AG09309 (cell line): ENCODE measurements at regions not wholly inside any gene's neighbourhood (a gene's known extent, or its start where the extent isn't known, plus 50 kb on each side); places are given as distances from the start of the nearest gene placed in this dataset.

ENCODE experiments used
- DNase-seq: peaks from one replicate; pipeline ENCODE4 v3.0.0-alpha.2; 2010; ENCODE audit warnings: low read depth
- H3K4me3 ChIP-seq: 2 replicates; pipeline ENCODE4 v1.5.1; 2011; ENCODE audit warnings: mild to moderate bottlenecking, low read depth, low read length, moderate library complexity; ENCODE audit not compliant: control insufficient read depth
- CTCF ChIP-seq: IDR thresholded peaks from 2 replicates; pipeline ENCODE4 v1.5.1; 2011; ENCODE audit warnings: mild to moderate bottlenecking, low read depth, low read length, inconsistent platforms; ENCODE audit not compliant: insufficient read depth, control insufficient read depth; ENCODE audit errors: missing control alignments

GRCh38 chrX:39777623-39778025, 320.1 kb downstream of the BCOR start:
- no peak overlapping the region for H3K4me3 ChIP-seq
- no peak for DNase-seq
- TF ChIP-seq CTCF: no peak

- DNase-seq: no peak
- no peak for TF ChIP-seq CTCF
- H3K4me3 ChIP-seq: no peak overlapping the region
These were observed 317.6 kb downstream of the BCOR start for GRCh38 chrX:39779952-39780783.

- H3K4me3 ChIP-seq: no peak overlapping the region
- TF ChIP-seq CTCF: no peak
- DNase-seq: no peak
These were observed 315.5 kb downstream of the BCOR start for GRCh38 chrX:39782276-39782675.

- no peak for TF ChIP-seq CTCF
- no peak overlapping the region for H3K4me3 ChIP-seq
- no peak for DNase-seq
These were observed 309.8 kb downstream of the BCOR start for GRCh38 chrX:39787999-39788398.

GRCh38 chrX:39788521-39788920, 309.2 kb downstream of the BCOR start:
- TF ChIP-seq CTCF: no peak
- no peak for DNase-seq

GRCh38 chrX:39791691-39792090, 306.1 kb downstream of the BCOR start:
- DNase-seq: no peak
- no peak overlapping the region for H3K4me3 ChIP-seq
- no peak for TF ChIP-seq CTCF

More at GRCh38 chrX:39788521-39788920, 309.2 kb downstream of the BCOR start:
- no peak overlapping the region for H3K4me3 ChIP-seq
